ENCODE measurements at regions not wholly inside any gene's neighbourhood (a gene's known extent, or its start where the extent isn't known, plus 50 kb on each side); places are given as distances from the start of the nearest gene placed in this dataset.

- Histone ChIP-seq H3K79me2 (ENCODE audit: insufficient read depth, low read length) (no peaks in the 10 kb centered on the region), H3K4me3 (replicated peaks in 1 of 2; ENCODE audit: low read depth in 1 of 2, low read length in 2 of 2) (no peak overlapping the region), H3K27me3 (ENCODE audit: insufficient read depth, low read length) (no peaks in the 10 kb centered on the region), H3K36me3 (ENCODE audit: control insufficient read depth in 1 of 2, insufficient read depth in 2 of 2, low read length in 2 of 2) (no peaks in the 10 kb centered on the region), H3K4me1 (ENCODE audit: control insufficient read depth in 1 of 2, insufficient read depth in 2 of 2, low read length in 2 of 2) (no peaks in the 10 kb centered on the region), H3K9me2 (ENCODE audit: insufficient read depth) (no peaks in the 10 kb centered on the region), H3K27ac (ENCODE audit: low read depth, low read length) (no peak overlapping the region), H3K4me2 (ENCODE audit: low read length) (no peak overlapping the region), H3K9ac (ENCODE audit: low read length) (no peak overlapping the region), H2AFZ (ENCODE audit: low read depth, low read length, poor library complexity, severe bottlenecking) (no peak overlapping the region), H4K20me1 (ENCODE audit: insufficient read depth) (no peaks in the 10 kb centered on the region), H3K9me3 (ENCODE audit: control insufficient read depth in 1 of 2, insufficient read depth in 1 of 2, low read depth in 1 of 2, low read length in 2 of 2) (no peaks in the 10 kb centered on the region)
- ChIA-PET RAD21 (ENCODE audit: low non-redundant PET in 1 of 2, low total read pairs in 2 of 2, uncharacterized antibody in 2 of 2, unreplicated experiment in 2 of 2) (no interaction called here), POLR2A (no interaction called here), CTCF (no interaction called here)
- DNase-seq (ENCODE audit: low read depth, low spot score): no peak
- ATAC-seq: no peak
- BruUV-seq (replicated peaks): no TSS peak
- intact Hi-C loops (cut with micrococcal nuclease): no loop called here
- TF ChIP-seq YY1 (IDR thresholded peaks at IDR 0.05; ENCODE audit: extremely low read depth, insufficient replicate concordance, low read depth, low read length): no peak
- TF ChIP-seq ZNF274 (IDR thresholded peaks at IDR 0.05; ENCODE audit: low read depth, low read length): no peak
- TF ChIP-seq CEBPB (IDR thresholded peaks at IDR 0.05; ENCODE audit: low read depth): no peak
- no peak for TF ChIP-seq CTCF (IDR thresholded peaks at IDR 0.05 in 2 of 3, conservative IDR thresholded peaks at IDR 0.05 in 1 of 3; ENCODE audit: borderline replicate concordance in 1 of 3, insufficient read depth in 1 of 3, low read depth in 2 of 3, low read length in 2 of 3)
- no peak for TF ChIP-seq POLR2AphosphoS5 (IDR thresholded peaks at IDR 0.05; ENCODE audit: low read depth, low read length)
- no peak for TF ChIP-seq EZH2phosphoT487 (IDR thresholded peaks at IDR 0.05; ENCODE audit: borderline replicate concordance)
- no peak for TF ChIP-seq ELF1 (IDR thresholded peaks at IDR 0.05; ENCODE audit: borderline replicate concordance, low read depth)
- no peak for TF ChIP-seq MAX (IDR thresholded peaks at IDR 0.05)
- no peak for TF ChIP-seq CBX3 (IDR thresholded peaks at IDR 0.05; ENCODE audit: low read depth)
- no peak for TF ChIP-seq ATF3 (IDR thresholded peaks at IDR 0.05)
- TF ChIP-seq POLR2A (IDR thresholded peaks at IDR 0.05; ENCODE audit: borderline replicate concordance, extremely low read depth, insufficient read depth, insufficient read length): no peak
- no peak for TF ChIP-seq EGR1 (IDR thresholded peaks at IDR 0.05; ENCODE audit: low read depth)
- no peak for TF ChIP-seq RAD21 (IDR thresholded peaks at IDR 0.05; ENCODE audit: low read depth)
- no peak for TF ChIP-seq SP1 (IDR thresholded peaks at IDR 0.05; ENCODE audit: low read depth)
- no peak for TF ChIP-seq ZFX (IDR thresholded peaks at IDR 0.05)
- no peak for TF ChIP-seq ZBTB33 (IDR thresholded peaks at IDR 0.05; ENCODE audit: extremely low read depth, insufficient replicate concordance, low read length)
- TF ChIP-seq SRF (IDR thresholded peaks at IDR 0.05; ENCODE audit: low read depth): no peak
- no peak for TF ChIP-seq TCF7L2 (IDR thresholded peaks at IDR 0.05; ENCODE audit: borderline replicate concordance, extremely low read depth, insufficient read depth, insufficient read length)
- no peak for TF ChIP-seq EZH2 (IDR thresholded peaks at IDR 0.05)
- TF ChIP-seq FOSL1 (IDR thresholded peaks at IDR 0.05; ENCODE audit: low read depth): no peak
Observed at GRCh38 chr1:222234351-222234750, 313.6 kb downstream of the HHIPL2 start.

All from HCT116 (cell line).